Ovary (tissue), 3 donors: ENCODE measurements at regions not wholly inside any gene's neighbourhood (a gene's known extent, or its start where the extent isn't known, plus 50 kb on each side); places are given as distances from the start of the nearest gene placed in this dataset.

Source experiments
- CTCF ChIP-seq, 3 donors: fragments of 450-650 bp in 2 of 3; fragments of 200-600 bp in 1 of 3; IDR thresholded peaks; one replicate each; pipeline versions ENCODE4 v1.5.1 to v1.8.0; 2016 to 2022; ENCODE audit warnings: antibody characterized with exemption in 3 of 3, mild to moderate bottlenecking in 1 of 3
- EP300 ChIP-seq: sonication (generic); formaldehyde crosslinking; IDR thresholded peaks from one replicate; pipeline ENCODE4 v1.6.1; 2017; ENCODE audit warnings: antibody characterized with exemption
- POLR2A ChIP-seq: fragments of 450-650 bp; IDR thresholded peaks from one replicate; pipeline ENCODE4 v1.6.1; 2017; ENCODE audit warnings: antibody characterized with exemption, mild to moderate bottlenecking, moderate library complexity
- donor health status: DM: no; HTN: no; CAD: no.

GRCh38 chr2:192579965-192580700 lies 385.4 kb upstream of the TMEFF2 start:
- TF ChIP-seq CTCF (IDR thresholded peaks at IDR 0.05) (no peak), POLR2A (no peak), EP300 (no peak)
